Left renal pelvis (tissue), 4 donors: ENCODE measurements at regions not wholly inside any gene's neighbourhood (a gene's known extent, or its start where the extent isn't known, plus 50 kb on each side); places are given as distances from the start of the nearest gene placed in this dataset.
"Not testable (repeated sequence)": the region's sequence is repeated elsewhere in the genome, so short reads cannot be mapped to it uniquely, and the experiment has no call there.

Experiments used
- DNase-seq, 4 donors: peaks; one replicate each; pipeline ENCODE4 v3.0.0-alpha.2; 2013; ENCODE audit warnings: low read depth in 4 of 4, low spot score in 3 of 4

GRCh38 chr2:111250448-111251030 lies 129.8 kb downstream of the BCL2L11 start:
- no peak for DNase-seq

GRCh38 chr2:111251711-111252110 lies 131.0 kb downstream of the BCL2L11 start:
- DNase-seq: no peak

- no peak for DNase-seq
These were observed 131.7 kb downstream of the BCL2L11 start for GRCh38 chr2:111252436-111252835.

GRCh38 chr2:111254916-111255315 lies 134.2 kb downstream of the BCL2L11 start:
- DNase-seq: not testable (repeated sequence)

- DNase-seq: not testable (repeated sequence)
These were observed 135.9 kb downstream of the BCL2L11 start for GRCh38 chr2:111256628-111257027.

GRCh38 chr2:111257607-111258006 lies 136.9 kb downstream of the BCL2L11 start:
- DNase-seq: not testable (repeated sequence)

GRCh38 chr2:111258318-111258717 lies 137.6 kb downstream of the BCL2L11 start:
- DNase-seq: not testable (repeated sequence)

GRCh38 chr2:111262627-111263379 lies 142.1 kb downstream of the BCL2L11 start:
- DNase-seq: not testable (repeated sequence)

- DNase-seq: not testable (repeated sequence)
These were observed 142.8 kb downstream of the BCL2L11 start for GRCh38 chr2:111263380-111264017.

- not testable (repeated sequence) for DNase-seq
These were observed 144.2 kb downstream of the BCL2L11 start for GRCh38 chr2:111264956-111265355.

- not testable (repeated sequence) for DNase-seq
These were observed 145.8 kb downstream of the BCL2L11 start for GRCh38 chr2:111266556-111266955.

GRCh38 chr2:111267038-111267437 lies 146.3 kb downstream of the BCL2L11 start:
- DNase-seq: not testable (repeated sequence)

GRCh38 chr2:111269761-111270323 lies 149.1 kb downstream of the BCL2L11 start:
- DNase-seq: not testable (repeated sequence)

- DNase-seq: not testable (repeated sequence)
These were observed 149.9 kb downstream of the BCL2L11 start for GRCh38 chr2:111270569-111270968.

GRCh38 chr2:111271647-111272304 lies 151.1 kb downstream of the BCL2L11 start:
- not testable (repeated sequence) for DNase-seq

GRCh38 chr2:111273007-111273406 lies 152.3 kb downstream of the BCL2L11 start:
- DNase-seq: not testable (repeated sequence)

- DNase-seq: not testable (repeated sequence)
These were observed 154.5 kb downstream of the BCL2L11 start for GRCh38 chr2:111275047-111275853.

GRCh38 chr2:111275854-111276171 lies 155.1 kb downstream of the BCL2L11 start:
- DNase-seq: not testable (repeated sequence)

- not testable (repeated sequence) for DNase-seq
These were observed 157.4 kb downstream of the BCL2L11 start for GRCh38 chr2:111278133-111278532.

GRCh38 chr2:111280709-111281286 lies 160.1 kb downstream of the BCL2L11 start:
- not testable (repeated sequence) for DNase-seq
